ENCODE measurements at regions not wholly inside any gene's neighbourhood (a gene's known extent, or its start where the extent isn't known, plus 50 kb on each side); places are given as distances from the start of the nearest gene placed in this dataset.

DNA sequence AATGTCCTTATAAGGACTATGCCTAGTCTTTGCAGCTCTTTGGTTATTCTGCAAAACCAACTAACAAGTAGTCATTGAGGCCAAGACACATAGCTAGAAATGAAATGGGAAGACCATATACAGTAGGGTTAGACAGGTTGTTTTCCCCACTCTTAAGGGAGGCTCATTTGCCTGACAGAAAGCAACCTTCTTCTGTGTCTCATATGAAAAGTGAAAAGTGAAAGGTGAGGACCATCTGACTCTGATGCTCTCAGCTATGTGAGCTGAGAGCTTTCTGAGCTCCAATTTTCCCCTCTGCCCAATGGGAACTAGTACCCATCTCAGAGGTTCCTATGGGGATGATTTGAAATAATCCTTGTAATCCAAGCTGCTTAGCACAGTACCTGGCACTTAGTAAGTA is 142.0 kb upstream of the BDNF start:
- TF ChIP-seq, protein P1, sequence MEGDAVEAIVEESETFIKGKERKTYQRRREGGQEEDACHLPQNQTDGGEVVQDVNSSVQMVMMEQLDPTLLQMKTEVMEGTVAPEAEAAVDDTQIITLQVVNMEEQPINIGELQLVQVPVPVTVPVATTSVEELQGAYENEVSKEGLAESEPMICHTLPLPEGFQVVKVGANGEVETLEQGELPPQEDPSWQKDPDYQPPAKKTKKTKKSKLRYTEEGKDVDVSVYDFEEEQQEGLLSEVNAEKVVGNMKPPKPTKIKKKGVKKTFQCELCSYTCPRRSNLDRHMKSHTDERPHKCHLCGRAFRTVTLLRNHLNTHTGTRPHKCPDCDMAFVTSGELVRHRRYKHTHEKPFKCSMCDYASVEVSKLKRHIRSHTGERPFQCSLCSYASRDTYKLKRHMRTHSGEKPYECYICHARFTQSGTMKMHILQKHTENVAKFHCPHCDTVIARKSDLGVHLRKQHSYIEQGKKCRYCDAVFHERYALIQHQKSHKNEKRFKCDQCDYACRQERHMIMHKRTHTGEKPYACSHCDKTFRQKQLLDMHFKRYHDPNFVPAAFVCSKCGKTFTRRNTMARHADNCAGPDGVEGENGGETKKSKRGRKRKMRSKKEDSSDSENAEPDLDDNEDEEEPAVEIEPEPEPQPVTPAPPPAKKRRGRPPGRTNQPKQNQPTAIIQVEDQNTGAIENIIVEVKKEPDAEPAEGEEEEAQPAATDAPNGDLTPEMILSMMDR (IDR thresholded peaks at IDR 0.05; ENCODE audit: borderline replicate concordance, insufficient read depth, low read depth, low read length) = no peak
- H3K4me3 ChIP-seq (ENCODE audit: low read depth, low read length) = no peak overlapping the region

DNA sequence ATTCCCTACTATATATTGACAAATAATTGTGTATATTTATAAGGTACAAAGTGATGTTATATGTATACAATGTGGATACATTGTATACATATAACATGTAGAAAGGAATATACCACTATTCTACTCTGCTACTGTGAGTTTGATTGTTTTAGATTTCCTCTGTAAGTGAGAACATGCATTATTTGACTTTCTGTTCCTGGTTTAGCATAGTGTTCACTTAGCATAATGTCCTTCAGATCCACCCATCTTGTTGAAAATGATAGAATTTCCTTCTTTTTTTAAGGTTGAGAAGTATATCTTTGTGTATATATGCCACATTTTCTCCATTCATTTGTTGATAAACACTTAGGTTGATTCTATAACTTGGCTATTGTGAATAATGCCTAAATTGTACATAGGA is 140.8 kb upstream of the BDNF start:
- H3K4me3 ChIP-seq (ENCODE audit: low read depth, low read length) = no peak overlapping the region
- TF ChIP-seq, protein P1 (IDR thresholded peaks at IDR 0.05; ENCODE audit: borderline replicate concordance, insufficient read depth, low read depth, low read length) = no peak

DNA sequence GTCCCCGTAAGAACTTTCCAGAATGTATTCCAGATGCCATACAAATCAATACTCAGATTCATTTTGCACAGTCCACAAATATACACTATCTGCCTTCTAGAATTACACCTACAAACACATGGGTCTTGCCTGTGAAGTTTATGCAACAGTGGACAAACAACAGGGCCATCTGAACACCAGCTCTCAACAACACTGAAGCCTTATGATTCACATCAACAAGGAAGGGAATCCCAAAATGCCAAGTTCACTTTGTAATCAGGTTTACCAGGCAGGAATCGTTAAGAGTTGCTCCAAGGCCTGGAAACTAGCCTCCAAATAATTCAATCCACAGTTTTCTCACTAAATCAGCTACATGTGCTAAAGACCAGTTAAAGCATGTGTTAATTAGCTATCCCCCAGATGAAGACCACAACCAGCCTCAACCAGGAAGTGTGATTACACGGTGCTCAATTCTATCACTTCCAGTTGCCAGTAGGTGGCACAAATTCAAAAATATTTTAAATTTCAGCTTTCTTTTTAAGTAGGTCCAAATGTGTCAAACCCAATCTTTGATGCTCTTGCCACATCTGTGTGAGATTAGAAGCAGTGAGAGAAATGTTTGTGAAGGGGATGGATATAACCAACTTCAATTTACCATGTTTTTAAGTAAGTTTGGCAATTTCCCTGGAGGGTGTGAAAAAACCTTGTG is 139.1 kb upstream of the BDNF start:
- TF ChIP-seq, protein P1 (IDR thresholded peaks at IDR 0.05; ENCODE audit: borderline replicate concordance, insufficient read depth, low read depth, low read length) = 0 out of 2 replicates have a peak, but pooled peaks have one; percentile 18
- no peak overlapping the region for H3K4me3 ChIP-seq (ENCODE audit: low read depth, low read length)

DNA sequence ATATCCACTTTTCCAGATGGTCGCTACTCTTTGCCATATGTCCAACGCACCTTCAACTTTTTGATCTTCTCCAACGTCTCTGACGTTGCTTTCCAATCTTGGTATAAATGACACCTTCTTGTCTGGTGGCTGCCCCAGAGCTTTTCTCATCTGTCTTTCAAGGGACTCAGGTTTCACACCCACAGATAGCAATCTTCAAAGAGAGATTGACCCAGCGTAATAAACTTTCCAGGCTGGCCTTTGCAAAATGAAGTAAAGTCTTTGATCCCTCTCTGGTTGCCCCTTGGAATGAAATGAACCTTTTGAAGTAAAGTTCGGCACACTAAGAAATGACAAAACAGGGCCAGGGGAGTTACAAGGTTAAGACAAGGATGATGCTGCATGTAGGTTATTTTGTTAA is 138.4 kb upstream of the BDNF start:
- no peak overlapping the region for H3K4me3 ChIP-seq (ENCODE audit: low read depth, low read length)

DNA sequence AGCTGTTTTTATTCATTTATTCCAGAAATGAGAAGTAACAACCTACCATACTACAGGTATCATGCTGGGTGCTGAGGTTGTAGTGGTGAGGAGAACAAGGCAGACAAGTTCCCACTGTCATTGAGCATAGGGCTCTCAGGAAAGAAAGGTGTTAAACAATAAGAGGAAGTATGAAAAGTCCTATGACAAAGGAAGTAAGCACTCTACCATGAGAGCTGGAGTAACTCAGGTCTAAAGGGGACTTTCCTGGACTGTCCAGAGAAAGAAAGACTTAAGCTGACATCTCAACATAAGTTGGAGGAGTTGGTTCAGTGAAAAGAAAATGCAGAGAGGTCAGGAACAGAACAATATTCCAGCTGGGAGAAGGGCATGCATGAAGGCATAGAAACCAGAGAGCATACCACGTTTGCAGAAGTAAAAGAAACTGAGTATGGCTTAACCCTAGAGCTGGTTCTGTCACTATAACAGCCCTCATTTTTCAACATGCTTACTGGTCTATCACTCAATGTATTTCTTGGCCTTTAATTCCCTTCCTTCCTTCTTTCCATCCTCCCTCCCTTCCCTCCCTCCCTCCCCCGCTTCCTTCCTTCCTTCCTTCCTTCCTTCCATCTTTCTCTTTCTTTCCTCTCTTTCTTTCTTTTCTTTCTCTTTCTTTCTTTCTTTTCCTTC is 137.8 kb upstream of the BDNF start:
- TF ChIP-seq, protein P1 (IDR thresholded peaks at IDR 0.05; ENCODE audit: borderline replicate concordance, insufficient read depth, low read depth, low read length) = no peak
- no peak overlapping the region for H3K4me3 ChIP-seq (ENCODE audit: low read depth, low read length)

More for the DNA sequence above, 138.4 kb upstream of the BDNF start:
- TF ChIP-seq, protein P1 (IDR thresholded peaks at IDR 0.05; ENCODE audit: borderline replicate concordance, insufficient read depth, low read depth, low read length) = no peak

DNA sequence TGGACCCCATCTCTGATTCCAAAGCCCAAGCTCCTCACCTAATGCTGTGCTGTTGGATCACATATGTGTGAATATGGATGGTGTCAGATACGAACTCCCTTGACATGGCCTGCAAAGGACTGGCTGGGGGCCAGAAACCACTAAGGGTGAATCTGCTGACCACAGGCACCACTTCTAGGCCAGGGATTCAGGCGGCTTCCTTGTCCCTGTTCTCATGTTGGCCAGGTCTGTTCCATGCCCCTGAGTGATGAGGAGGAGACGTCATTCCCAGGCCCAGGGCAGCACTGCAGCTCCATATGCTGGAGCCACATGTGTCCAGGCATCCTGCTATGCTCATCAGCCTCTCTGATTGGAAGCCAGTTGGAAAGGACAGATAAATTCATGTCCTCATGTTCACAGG is 130.0 kb upstream of the BDNF start:
- H3K4me3 ChIP-seq (ENCODE audit: low read depth, low read length) = no peak overlapping the region
- TF ChIP-seq, protein P1 (IDR thresholded peaks at IDR 0.05; ENCODE audit: borderline replicate concordance, insufficient read depth, low read depth, low read length) = no peak

DNA sequence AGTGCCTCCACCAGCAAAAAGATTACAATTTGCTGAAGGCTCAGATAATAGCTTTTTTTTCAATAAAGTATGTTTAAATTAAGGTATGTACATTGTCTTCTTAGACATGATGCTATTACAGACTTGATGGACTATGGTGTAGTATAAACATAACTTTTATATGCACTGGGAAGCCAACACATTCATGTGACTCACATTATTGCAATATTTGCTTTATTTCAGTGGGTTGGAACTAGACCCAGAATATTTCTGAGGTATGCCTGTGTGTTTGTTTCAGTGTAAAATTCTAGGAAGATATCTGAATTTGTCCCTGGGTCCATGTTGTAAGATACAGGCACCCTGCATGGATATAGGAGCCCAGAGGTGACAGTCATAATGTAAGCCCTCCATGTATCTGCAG is 120.0 kb upstream of the BDNF start:
- TF ChIP-seq, protein P1 (IDR thresholded peaks at IDR 0.05; ENCODE audit: borderline replicate concordance, insufficient read depth, low read depth, low read length) = no peak
- H3K4me3 ChIP-seq (ENCODE audit: low read depth, low read length) = no peak overlapping the region

Data from GM12875 (cell line).